GM18508 (cell line): ENCODE measurements at regions not wholly inside any gene's neighbourhood (a gene's known extent, or its start where the extent isn't known, plus 50 kb on each side); places are given as distances from the start of the nearest gene placed in this dataset.

ENCODE experiments used
- ATAC-seq: cut with Tn5 transposase; IDR thresholded peaks from one replicate; pipeline ENCODE4 v1.9.1; 2021; ENCODE audit warnings: moderate number of reproducible peaks; ENCODE audit not compliant: insufficient read depth, unreplicated experiment

DNA sequence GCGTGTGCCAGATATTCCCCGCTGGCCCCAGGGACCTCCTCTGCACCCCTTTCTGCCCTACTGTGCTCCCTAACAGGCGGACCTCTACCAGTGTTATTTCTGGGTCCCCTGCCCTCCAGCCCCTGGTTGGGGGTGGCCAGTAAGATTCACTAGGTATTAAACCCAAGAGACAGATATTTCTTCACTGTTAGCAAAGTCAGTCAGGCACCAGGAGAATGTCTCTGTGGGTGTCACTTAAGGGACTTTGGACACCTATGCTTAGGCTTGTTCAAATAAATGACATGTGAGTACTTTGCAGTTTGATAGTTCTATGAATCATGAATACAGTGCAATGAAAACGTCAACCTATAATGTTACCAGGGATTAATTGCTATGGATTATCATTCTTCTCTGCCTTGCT lies 234.3 kb upstream of the IGFBP3 start:
- ATAC-seq, result no peak

DNA sequence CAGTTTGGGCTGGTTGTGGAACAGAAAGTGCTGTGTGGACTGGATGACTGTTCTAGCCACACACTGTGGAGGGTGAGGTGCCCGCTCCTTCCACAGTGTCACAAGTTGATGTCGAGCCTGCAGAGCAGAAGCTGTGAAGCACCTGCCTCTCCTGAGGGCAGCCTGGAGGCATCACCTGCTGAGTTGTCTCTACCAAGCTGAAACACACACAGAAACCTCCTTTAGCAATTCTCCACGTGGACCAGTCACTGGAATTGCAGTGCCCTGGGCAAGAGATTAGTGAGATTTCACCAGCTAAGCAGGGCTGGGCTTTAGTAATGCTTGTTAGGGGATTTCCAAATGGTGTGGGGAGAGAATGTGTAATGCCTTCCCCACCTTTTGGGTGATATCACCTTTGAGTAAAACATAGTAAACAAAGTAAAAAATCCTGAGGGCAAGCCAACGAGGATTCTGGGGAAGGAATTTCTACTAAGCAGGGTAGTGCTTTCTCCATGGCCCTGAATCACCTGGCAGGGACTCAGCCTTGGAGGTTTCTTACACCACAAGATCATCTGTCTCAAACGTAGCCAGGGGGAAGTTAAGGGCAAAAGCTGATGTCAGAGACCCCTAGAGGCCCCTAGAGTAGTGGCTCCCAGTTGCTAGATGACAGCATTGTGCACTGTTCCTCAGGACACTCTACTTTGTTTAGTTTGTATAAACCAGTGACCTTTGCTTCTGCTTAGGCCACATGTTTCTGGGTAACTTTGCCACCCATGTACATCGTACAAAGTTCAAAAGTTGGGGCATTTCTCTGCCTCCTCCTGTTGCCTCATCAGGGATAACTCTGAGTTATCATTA lies 233.1 kb upstream of the IGFBP3 start:
- ATAC-seq, result peak; percentile 52

DNA sequence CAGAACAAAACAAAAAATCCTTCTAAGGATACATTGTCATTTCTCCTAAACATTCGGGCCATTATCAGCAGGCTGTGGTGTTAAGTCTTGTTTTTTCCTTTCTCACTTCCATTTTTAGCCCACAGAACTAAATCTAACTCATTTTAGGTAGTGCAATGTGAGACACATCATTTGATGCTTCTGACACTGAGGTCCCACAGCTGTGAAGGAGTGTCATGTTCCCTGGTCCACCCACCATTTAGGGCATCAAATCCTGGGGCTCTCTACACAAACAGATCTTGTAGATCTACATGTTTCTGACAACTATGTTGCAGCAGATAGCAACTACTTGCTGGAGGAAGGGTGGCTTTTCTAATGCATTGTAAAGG lies 232.5 kb upstream of the IGFBP3 start:
- no peak for ATAC-seq

DNA sequence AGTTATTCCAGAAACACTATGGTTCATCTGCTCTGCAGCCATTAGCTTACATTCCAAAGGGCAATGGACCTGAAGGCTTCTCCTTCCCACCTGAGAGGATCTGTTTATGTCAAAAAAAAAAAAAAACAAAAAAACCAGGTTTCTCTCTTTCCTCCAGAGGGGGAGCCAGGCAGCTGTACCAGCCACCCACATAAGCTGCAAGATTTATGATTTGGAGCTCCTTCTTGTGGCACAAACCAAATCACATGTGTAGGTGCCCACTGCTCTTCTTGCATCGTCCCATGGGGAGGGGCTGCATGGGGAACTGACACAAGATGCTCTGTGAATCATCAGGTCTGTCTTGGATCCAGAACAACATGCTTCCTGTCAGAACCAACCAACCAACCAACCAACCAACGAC lies 231.6 kb upstream of the IGFBP3 start:
- ATAC-seq, result no peak

DNA sequence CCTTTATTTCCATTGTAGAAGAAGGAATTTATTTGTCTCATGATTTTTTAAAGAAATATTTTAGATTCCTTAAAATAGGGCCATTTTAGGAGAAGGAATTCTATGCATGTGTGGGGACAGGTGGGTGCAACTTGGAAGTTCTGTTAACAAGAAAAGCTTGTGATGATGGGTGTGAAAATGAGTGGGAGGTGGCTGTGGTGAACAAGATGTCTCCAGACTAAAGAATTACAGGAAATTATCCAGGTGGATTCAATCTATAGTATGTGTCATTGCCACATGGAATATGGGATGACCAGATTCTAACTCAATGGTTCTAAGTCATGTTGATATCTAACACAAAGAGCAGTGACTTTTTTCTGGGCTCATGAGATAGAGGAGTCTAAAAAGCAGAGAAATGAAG lies 229.6 kb upstream of the IGFBP3 start:
- no peak for ATAC-seq

DNA sequence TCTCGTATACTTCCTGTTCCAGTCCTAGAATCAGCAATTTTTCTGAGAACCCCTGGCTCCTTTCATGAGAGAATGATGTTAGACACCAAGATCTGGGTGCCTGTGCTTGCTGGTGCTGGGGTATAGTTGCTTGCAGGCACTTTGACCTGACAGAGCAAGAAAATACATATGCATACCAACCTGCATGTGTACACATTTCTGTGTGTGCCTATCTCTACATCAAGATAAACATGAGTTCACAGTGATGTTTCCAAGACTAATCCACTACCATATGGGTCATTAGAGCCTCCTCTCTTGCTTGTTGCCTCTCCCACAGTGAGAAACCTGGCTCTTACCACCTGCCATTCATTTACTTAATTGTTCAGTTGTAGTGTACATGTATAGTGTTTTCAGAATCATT lies 229.1 kb upstream of the IGFBP3 start:
- ATAC-seq, result no peak

DNA sequence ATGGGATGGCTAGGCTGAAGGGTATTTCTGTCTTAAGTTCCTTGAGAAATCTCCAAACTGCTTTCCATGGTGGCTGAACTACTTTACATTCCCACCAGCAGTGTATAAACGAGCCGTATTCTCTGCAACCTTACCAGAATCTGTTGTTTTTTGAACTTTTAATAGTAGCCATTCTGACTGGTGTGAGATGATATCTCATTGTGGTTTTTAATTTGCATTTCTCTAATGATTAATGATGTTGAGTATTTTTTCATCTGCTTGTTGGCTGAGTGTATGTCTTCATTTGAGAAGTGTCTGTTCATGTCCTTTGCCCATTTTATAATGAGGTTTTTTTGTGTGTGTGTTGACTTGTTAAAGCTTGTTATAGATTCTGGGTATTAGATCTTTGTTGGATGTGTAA lies 226.8 kb upstream of the IGFBP3 start:
- ATAC-seq, result no peak

DNA sequence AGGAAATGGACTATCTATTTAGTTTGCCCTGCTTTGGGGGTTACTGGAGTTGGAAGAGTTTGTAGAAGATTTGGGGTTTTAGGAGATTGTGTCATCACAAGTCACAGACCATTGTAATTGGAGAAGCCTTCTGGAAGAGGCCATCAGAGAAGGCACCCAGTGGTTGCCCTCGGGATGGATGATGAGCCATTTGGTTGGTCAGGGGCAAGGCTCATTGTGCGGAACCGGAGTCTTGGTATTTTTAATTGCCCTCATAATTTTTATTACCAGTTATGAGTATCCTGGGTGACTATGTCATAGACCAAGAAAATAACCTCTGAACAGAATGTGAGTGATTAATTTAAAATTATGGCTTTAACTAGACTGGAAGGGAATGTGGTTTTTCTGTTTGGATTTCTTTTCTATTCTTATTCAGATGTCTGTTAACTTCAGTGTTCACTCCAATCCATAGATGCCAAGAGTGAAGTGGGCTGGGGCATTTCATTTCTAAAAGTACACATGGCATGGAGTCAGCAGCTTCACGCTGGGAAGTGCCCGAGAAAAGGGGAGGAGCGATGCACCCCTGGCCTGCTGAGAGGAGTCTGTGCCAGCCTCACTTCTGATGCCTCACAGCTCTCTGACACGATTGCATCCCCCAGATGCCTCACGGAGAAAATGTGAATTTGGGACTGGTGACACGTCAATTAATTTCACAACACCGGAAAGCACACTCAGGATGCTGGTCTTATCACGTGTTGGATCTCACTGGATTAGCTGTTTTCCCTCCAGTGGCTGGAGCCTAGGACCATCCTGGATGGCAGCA lies 225.6 kb upstream of the IGFBP3 start:
- no peak for ATAC-seq

DNA sequence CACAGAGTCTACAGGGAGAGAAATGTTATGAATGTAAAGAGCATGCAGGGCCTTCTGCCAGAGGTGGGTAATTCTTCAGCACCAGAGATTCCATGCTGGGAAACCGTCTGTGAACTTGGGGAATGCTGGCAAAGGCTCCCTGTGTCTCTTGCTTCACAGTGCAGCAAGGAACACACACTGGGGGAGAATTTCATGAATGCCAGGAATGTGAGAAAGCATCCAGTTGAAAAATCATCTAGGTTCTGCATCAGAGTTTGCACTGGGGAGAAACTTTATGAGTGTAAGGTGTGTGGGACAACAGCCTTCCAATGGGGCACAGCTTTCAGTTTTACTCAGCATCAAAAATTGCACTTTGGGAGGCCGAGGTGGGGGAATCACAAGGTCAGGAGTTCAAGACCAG lies 224.3 kb upstream of the IGFBP3 start:
- no peak for ATAC-seq

DNA sequence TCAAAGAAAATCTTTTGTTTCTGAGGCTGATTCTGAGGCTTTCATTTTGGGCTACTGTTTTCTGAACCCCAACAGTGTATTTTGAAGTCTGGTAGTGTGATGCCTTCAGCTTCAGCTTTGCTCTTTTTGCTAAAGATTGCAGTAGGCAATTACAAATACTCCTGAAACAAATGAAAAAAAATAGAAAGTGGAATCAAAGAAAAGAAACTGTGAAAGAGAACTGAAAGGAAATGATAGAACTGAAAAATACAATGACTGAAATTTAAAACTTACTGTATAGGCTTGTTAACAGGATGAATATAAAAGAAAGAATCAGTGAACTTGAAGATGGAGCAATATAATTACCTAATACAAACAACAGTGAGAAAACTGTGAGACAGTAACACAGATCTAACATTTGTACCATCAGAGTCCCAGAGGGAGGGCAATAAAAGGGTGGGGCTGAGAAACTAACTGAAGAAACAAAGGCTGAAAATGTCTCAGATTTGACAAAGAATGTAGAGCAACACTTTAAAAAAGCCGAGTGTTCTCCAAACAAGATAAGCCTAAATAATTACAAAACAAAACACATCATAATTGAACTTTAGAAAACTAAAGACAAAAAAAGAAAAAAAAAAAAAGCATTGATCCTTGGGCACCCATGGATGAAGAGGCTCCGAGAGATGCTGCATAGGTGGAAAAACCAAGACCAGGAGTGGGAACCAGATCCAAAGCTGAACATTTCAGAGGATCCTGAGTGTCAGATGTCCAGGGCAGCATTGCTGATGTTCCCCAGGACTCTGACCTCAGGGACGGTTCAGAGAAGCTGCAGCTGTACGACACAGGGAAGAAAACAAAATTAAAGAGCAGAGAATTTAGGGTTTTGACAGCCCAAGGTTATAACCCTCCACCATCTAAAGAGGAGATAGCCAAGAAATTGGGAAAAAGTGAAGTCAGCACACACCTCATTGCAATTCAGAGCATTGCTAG lies 223.2 kb upstream of the IGFBP3 start:
- ATAC-seq, result no peak

DNA sequence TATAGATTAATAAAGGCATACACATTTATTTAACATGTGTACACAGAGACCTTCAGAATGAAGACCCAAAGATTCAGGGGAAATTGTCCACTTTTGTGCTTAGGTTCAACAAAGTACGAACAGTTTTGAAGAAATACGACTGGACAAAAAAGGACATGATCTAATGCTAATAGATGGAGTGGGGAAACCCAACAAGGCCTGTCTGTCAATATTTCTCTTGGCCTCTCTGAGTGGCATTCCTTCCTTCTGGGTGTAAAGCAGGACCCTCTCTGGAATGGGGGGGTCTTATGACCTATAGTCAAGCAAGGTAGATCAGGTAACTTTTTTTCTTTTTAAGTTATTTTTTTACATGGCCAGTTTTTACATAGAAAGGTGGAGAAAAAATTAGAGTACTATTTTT lies 222.3 kb upstream of the IGFBP3 start:
- no peak for ATAC-seq

DNA sequence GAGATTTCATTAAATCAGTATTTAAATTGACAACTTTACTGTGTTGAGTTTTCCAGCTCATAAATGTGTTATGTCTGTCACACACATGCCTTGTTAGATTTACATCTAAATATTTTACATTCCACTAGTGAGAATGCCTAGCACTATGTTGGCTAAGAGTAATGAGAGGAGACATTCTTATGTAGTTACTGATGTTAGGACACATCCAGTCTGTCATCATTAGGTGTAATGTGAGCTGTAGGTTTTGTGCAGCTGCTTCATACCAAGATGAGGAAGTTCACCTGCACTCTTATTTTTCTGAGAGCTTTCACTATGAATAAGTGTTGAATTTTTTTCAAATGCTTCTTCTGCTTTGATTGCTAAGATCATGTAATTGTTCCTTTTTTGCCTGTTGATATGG lies 218.0 kb upstream of the IGFBP3 start:
- peak; percentile 85 for ATAC-seq

DNA sequence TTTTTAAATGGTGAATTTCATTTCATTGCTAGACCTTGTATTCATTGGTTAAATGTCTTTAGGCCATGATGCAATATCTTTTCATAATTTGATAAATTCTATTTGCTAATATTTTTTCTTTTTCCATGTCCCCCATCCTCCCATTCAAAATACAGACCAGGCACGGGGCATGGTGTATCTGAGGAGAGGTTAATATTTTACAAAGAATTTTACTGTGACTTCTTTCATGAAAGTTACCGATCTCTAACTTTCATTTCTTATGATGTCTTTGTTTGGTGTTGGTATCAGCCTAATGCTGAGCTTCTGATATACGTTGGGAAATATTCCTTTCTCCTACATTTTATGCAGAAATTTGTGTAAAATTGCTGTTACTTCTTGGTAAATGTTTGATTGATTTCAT lies 216.7 kb upstream of the IGFBP3 start:
- ATAC-seq, result no peak

DNA sequence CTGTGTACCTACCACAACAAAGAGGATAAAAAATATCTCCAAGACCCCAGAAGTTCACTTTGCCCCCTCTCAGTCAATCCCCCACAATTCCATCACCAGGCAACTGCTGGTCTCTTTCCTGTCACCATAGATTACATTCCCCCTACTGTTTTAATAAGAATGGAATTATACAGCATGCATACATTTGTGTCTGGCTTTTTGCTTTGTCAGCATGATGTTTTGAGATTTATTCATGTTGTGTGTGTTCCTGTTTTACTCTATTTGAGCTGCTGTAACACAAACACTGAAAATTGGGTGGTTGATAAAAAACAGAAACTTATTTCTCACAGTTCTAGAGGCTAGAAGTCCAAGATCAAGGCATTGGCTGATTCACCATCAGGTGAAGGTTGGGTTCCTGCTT lies 214.5 kb upstream of the IGFBP3 start:
- no peak for ATAC-seq

DNA sequence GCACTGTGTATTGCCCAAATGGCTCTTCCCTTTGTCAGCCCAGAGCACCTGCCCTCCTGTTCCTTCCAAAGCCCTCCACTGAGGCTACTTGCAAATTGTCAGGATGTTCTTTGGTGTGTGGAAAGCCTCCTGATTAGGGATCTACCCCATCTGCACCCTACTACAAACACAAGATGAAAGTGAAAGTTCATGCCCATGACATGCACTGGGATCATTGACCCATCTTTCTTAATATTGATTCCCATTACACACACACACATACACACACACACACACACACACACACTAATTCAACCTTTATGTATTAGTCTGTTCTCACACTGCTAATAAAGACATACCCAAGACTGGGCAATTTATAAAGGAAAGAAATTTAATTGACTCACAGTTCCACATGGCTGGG lies 213.7 kb upstream of the IGFBP3 start:
- no peak for ATAC-seq

DNA sequence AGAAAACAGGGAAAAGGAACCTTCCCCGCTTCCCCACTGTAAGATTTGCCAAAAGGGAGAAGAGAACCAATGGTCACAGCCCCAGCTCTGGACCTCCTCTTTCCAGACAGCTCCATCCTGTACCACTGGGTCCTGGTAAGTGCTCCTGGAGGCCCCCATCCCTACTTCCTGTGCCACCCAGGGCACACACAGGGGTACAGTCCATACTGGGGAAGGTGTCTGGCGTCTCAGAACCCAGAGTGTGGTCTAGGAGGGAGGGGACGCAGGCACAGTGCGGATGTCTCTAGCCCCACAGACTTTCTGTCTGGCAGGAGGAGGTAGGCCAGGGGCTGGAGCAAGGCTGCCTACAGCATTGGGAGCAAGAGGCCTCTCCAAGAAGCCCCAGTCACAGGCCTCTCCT lies 213.3 kb upstream of the IGFBP3 start:
- no peak for ATAC-seq

DNA sequence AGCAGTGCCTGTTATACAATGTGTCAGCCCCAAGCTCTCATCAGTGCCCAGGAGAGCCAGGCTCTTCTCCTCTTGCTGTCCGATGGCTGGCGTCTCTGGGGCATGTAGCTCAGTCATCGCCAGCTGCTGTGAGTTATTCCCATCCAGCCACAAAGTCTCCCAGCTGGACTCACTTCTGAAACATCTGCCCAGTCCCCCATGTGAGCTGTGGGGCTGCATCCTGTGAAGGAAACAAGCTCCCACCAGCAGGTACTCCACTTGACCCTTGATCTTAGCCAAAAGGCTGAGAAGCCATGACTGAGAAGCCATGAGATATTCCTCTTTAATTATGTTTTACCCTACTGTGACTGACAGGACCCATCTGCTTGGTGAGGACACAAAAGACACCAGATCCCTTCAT lies 212.7 kb upstream of the IGFBP3 start:
- no peak for ATAC-seq

DNA sequence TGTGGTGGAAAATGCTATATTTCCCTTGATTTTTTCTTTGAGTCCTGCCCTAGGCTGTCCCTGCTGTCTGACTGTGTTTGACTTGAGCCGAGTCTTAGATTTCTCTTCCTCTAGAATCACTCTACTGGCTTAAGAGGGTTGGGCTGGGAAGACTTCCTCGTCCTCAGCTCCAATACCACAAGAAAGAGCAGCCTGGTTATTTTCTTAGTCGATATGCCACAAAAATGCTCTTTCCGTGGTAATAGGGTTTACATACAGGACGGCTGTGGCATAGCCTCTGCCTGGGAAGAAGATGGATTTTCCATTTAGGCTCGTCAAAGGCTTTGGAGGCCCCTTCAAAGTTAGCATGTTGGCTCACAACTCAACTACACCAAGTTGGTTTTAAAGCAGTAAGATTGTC lies 212.0 kb upstream of the IGFBP3 start:
- no peak for ATAC-seq

DNA sequence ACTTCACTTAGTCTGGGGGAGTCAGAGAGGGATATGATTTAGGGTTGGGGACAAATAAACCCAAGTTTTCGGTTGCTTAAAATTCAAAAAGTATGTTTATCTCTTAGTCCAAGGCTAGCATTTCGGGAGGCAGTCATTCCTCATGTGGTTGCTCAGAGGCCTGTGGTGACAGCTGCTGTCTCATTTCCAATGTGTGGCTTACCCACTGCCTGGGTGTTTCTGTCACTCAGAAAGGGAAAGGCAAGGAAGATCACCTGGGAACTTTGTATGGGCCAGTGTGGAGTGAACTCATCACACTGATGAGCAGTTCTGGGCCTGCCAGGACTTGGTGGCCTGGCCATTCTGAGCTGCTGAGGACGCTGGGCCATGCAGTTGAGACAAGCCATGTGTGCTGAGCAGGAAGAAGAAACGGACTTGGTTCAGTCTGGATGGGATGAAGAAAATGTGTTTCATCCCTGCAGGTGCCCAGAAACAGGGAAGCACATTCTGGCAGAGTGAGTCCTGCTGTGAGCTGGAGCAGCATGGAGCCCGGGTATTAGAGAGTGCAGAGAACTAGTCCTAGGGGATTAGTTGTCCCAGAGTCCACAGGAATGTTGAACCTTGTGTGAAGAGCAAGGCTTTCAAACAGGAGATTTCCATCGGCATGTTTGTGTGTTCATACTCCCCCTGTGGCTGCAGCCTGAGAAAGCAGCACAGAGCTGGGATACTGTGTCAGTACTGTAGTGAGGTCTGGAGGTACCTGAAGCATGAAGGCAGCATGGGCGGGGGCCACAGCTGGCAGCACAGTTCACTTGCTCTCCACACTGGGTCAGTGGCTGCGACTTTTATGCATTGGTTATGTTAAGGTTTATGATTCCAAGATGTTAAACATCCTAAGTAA lies 211.1 kb upstream of the IGFBP3 start:
- no peak for ATAC-seq

DNA sequence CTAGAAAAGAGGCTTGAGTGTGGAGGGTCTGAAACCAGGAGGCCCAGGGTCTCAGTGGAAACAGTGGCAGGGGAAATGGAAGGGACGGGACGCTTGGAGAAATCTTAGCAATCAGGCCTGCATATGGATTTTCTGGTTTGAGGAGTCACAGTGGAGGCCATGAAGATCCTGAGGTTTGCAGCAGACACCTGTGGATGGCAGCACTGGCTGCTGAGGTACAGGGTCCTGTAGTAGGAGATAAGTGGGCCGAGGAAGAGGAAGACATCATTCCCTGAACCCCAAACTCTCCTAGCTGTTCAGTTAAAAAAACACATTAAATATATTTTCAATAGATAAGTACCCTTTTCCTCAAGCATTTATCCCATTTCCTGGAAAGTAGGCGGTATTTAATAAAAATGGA lies 208.8 kb upstream of the IGFBP3 start:
- ATAC-seq, result no peak
